Erythroblast (primary cell): ENCODE measurements at regions not wholly inside any gene's neighbourhood (a gene's known extent, or its start where the extent isn't known, plus 50 kb on each side); places are given as distances from the start of the nearest gene placed in this dataset.

Experiments
- DNase-seq, 2 experiments: peaks; one replicate each; lab custom pipeline; 2025; lab: John Stamatoyannopoulos, UW
- GATA1 ChIP-seq: IDR thresholded peaks from 2 replicates; pipeline ENCODE4 v1.6.1; 2011; ENCODE audit warnings: low read depth, mild to moderate bottlenecking, control low read depth, low read length, moderate library complexity
- POLR2A ChIP-seq: IDR thresholded peaks from 2 replicates; pipeline ENCODE4 v1.6.1; 2011; ENCODE audit warnings: mild to moderate bottlenecking, low read length

- DNase-seq: peak in 1 of 2 experiments; percentile 41
Measured at GRCh38 chr1:95167503-95167902, 50.3 kb downstream of the TLCD4 start.

DNA sequence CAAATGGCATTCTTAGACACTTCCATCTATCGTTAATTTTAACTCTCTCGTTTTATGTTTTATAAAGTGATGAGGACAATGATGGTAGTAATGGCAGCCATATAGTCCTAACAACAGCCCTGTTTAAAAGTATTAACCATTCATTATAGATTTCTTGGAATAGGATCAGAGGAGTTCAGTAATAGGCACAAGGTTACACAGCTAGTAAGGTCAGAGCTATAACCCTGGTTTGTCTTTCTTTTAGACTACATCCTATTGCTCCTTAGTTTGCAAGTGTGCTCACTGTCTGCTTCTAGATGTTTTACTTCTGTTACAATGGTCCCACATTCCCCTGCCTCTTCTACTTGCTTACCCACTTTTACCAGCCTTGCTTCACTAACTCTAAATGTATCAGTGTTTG is 50.9 kb downstream of the TLCD4 start:
- no peak for TF ChIP-seq POLR2A
- no peak for TF ChIP-seq GATA1
- DNase-seq: peak in 1 of 2 experiments; percentile 43

- TF ChIP-seq POLR2A (no peak), GATA1 (no peak)
- DNase-seq: peak; percentile 70 to 81
Measured at GRCh38 chr1:95168761-95169351, 51.7 kb downstream of the TLCD4 start.

GRCh38 chr1:95169548-95169947 is 52.4 kb downstream of the TLCD4 start:
- DNase-seq: peak; percentile 94

DNA sequence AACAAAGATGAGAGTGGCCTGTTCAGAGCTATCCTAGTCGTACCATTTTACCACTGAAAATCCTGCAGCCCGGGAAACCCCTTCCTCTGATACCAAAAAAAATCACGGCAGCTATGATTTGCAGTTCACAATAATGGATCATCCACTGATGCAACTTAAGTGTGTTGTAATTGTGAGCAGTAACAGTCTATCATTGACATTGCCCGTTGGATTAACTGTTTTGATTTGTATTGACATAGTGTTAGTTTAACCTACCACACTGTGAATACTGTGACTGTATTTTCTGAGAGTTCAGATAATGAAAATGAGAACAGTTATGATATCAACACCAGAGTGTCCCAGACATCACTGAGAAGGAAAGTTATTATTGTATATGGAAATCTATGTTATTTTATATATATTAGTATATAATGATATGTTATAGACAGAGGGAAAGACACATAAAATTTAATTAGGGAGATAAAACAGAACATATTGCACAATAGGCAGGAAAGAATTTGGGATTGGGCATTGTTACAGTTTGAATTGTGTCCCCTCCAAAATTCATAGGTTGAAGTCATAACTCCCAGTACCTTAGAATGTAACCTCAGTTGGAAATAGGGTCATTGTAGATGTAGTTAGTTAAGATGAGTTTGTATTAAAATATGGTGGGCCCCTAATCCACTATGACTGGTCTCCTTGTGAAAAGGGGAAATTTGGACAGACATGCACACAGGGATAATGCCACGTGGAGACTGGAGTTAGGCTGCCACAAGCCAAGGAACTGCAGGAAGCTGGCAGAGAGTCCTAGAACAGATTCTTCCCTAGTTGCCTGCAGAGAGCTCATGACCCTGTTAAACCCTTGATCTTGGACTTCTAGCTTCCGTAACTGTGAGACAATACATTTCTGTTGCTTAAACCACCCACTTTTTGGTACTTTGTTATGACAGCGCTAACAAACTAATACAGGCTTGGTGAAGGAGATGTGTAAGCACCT is 54.4 kb downstream of the TLCD4 start:
- no peak for TF ChIP-seq GATA1
- no peak for TF ChIP-seq POLR2A
- DNase-seq: no peak

More at GRCh38 chr1:95169548-95169947, 52.4 kb downstream of the TLCD4 start:
- TF ChIP-seq GATA1 (no peak), POLR2A (peak; percentile 31)

DNA sequence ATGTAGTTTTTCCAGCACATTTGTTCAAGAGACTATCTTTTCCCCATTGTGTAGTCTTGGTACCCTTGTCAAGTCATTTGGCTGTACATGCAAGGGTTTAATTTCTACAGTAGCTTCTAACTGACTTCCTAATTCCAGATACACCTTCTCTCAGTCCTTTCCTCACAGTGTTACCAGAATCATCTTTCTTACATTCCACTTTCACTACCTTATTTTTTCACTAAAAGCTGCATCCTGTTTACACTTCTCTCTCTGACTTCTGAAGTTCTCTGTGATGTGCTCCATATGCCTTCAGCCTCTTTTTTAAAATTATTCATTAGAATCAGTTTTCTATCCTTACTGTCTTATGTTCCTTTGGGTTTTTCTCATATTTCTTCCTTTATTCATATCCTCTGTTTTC is 57.1 kb upstream of the RWDD3 start:
- TF ChIP-seq POLR2A (no peak), GATA1 (no peak)
- DNase-seq: peak in 1 of 2 experiments; percentile 45

DNA sequence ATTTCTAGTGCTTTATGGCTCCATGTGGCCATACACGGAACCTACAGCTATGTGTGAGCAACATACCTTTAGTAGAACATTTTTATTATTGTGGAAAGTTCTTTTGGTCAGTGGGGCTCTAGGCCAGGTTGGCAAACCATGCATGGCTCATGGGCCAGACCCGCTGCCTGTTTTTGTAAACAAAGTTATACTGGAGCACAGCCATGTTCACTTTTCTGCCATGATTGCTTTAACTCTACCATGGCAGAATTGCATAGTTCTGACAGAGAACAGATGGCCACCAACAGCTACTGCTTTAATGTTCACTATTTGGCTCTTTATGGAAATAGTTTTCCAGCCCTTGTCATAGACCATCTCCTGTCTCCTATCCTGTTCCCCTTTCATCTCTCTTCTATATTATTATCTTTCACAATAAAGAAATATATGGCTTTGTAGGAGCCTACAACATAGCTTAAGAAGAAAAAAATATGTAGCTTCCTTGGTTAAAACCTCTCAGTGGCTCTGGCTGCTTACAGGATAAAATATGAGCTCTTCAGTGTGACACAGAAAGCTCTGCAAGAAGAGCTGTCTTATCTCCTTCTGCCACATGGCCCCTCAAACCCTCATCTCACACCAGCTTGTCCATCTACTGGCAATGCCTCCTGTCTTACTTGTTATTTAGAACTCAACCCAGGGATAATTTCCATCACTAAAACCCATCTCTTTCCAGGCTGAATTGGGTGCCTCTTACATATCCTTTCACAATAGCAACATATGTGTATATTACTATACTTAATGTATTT is 54.6 kb upstream of the RWDD3 start:
- peak; percentile 95 to 98 for DNase-seq
- TF ChIP-seq POLR2A: peak; percentile 72
- TF ChIP-seq GATA1: peak; percentile 21

DNA sequence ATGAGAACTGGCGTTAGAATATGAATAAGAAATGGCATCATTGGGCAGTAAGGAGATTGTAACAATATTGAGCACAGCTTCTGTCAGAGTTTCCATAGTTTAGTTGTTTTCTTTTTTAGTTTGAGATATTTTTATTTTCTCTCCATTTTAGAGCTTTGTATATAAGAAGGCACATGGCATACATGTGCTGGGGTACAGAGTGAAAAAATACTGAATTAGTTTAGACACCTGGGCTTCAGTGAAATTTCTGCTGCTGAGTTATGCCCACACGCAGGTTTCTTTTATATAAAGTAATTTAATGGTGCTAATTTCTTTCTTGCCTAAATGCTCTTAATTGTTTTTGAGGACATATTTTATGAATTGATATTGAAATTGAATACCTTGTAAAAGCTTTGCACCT is 53.6 kb upstream of the RWDD3 start:
- TF ChIP-seq GATA1 (no peak), POLR2A (no peak)

GRCh38 chr1:95181096-95181495 is 52.9 kb upstream of the RWDD3 start:
- TF ChIP-seq POLR2A (no peak), GATA1 (no peak)
- peak in 1 of 2 experiments; percentile 23 for DNase-seq

More for the DNA sequence above, 53.6 kb upstream of the RWDD3 start:
- peak in 1 of 2 experiments; percentile 65 for DNase-seq

DNA sequence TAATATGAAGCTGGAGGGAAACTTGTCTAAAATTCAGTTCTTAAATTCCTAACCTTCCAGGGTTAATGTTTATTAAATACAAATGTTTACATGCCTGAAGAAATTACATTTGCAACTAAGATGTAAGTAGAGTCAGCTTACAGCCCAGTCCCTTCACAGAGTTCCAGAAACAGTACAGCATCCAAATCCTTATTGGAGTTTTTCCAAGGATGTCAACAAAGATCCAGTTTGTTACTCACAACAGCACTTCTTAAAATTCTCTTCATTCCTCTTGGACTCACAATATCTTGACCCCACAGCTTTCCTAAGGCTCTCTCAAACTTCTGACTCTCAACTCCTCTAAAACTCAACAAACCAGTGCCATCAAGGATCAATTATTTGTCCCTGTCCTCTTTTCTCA is 50.1 kb upstream of the RWDD3 start:
- no peak for TF ChIP-seq POLR2A
- no peak for TF ChIP-seq GATA1
- no peak for DNase-seq
